DOHH2 (cell line): ENCODE measurements at regions not wholly inside any gene's neighbourhood (a gene's known extent, or its start where the extent isn't known, plus 50 kb on each side); places are given as distances from the start of the nearest gene placed in this dataset.

Experiments
- H3F3A ChIP-seq: fragments of 200-600 bp; sonication (generic), shearing (Covaris generic); 2 replicates; pipeline ENCODE4 v1.6.0; 2016; ENCODE audit warnings: antibody characterized with exemption, mild to moderate bottlenecking; ENCODE audit not compliant: control insufficient read depth, insufficient read depth
- H3K27ac ChIP-seq: fragments of 200-600 bp; sonication (generic); 2 replicates; pipeline ENCODE4 v1.5.1; 2014; ENCODE audit warnings: low read depth, mild to moderate bottlenecking, low read length, moderate library complexity
- H3K27me3 ChIP-seq: fragments of 200-600 bp; sonication (generic); 2 replicates; pipeline ENCODE4 v1.6.1; 2014; ENCODE audit warnings: mild to moderate bottlenecking, low read length, mixed read lengths; ENCODE audit not compliant: control insufficient read depth
- H3K36me3 ChIP-seq: fragments of 200-600 bp; sonication (generic); 2 replicates; pipeline ENCODE4 v1.6.1; 2014; ENCODE audit warnings: mild to moderate bottlenecking, low read length, moderate library complexity, mixed read lengths; ENCODE audit not compliant: control insufficient read depth
- H3K4me1 ChIP-seq: fragments of 200-600 bp; sonication (generic); 2 replicates; pipeline ENCODE4 v1.6.1; 2014; ENCODE audit warnings: mild to moderate bottlenecking, low read length, mixed read lengths; ENCODE audit not compliant: control insufficient read depth
- H3K4me2 ChIP-seq: fragments of 200-600 bp; sonication (generic); 2 replicates; pipeline ENCODE4 v1.6.0; 2014; ENCODE audit warnings: mild to moderate bottlenecking, low read length, moderate library complexity
- H3K4me3 ChIP-seq: fragments of 200-600 bp; sonication (generic); 2 replicates; pipeline ENCODE4 v1.5.1; 2014; ENCODE audit warnings: mild to moderate bottlenecking, low read length, mixed read lengths
- H3K79me2 ChIP-seq: fragments of 200-600 bp; sonication (generic); 2 replicates; pipeline ENCODE4 v1.6.1; 2014; ENCODE audit warnings: mild to moderate bottlenecking, low read length, mixed read lengths; ENCODE audit not compliant: control insufficient read depth
- H3K9me2 ChIP-seq: fragments of 200-600 bp; sonication (generic); replicated peaks from 2 replicates; pipeline ENCODE4 v1.6.1; 2014; ENCODE audit warnings: mild to moderate bottlenecking, low read length, mixed read lengths; ENCODE audit not compliant: control insufficient read depth
- H3K9me3 ChIP-seq: fragments of 200-600 bp; sonication (generic); 2 replicates; pipeline ENCODE4 v1.6.1; 2014; ENCODE audit warnings: antibody characterized with exemption, low read length, mixed read lengths; ENCODE audit not compliant: control insufficient read depth, insufficient read depth
- H4K20me1 ChIP-seq: fragments of 200-600 bp; sonication (generic); 2 replicates; pipeline ENCODE4 v1.6.0; 2014; ENCODE audit warnings: low read depth, mild to moderate bottlenecking, antibody characterized with exemption, low read length, moderate library complexity; ENCODE audit not compliant: control insufficient read depth, insufficient read depth
- CTCF ChIP-seq: fragments of 200-600 bp; sonication (generic); IDR thresholded peaks from one replicate; pipeline ENCODE4 v1.5.1; 2014; ENCODE audit warnings: antibody characterized with exemption, mild to moderate bottlenecking, low read depth, low read length; ENCODE audit not compliant: poor library complexity, severe bottlenecking
- EZH2phosphoT487 ChIP-seq: fragments of 200-600 bp; sonication (generic); IDR thresholded peaks from 2 replicates; pipeline ENCODE4 v1.6.1; 2017; ENCODE audit warnings: borderline replicate concordance, mild to moderate bottlenecking, antibody characterized with exemption, low read length, moderate library complexity, mixed read lengths

GRCh38 chr1:90616395-90616794 is 100.7 kb downstream of the BARHL2 start:
- no peak overlapping the region for H3K27ac ChIP-seq
- no peaks in the 10 kb centered on the region for H3K9me3 ChIP-seq
- H3K79me2 ChIP-seq: no peaks in the 10 kb centered on the region
- no peaks in the 10 kb centered on the region for H4K20me1 ChIP-seq
- H3K27me3 ChIP-seq: no peaks in the 10 kb centered on the region
- no peaks in the 10 kb centered on the region for H3K36me3 ChIP-seq
- TF ChIP-seq EZH2phosphoT487 (no peak), CTCF (peak; percentile 48)
- H3K9me2 ChIP-seq: no peaks in the 10 kb centered on the region
- H3K4me1 ChIP-seq: no peaks in the 10 kb centered on the region
- no peak overlapping the region for H3K4me3 ChIP-seq
- H3F3A ChIP-seq: no peaks in the 10 kb centered on the region
- no peak overlapping the region for H3K4me2 ChIP-seq

GRCh38 chr1:90614872-90615271 is 102.2 kb downstream of the BARHL2 start:
- Histone ChIP-seq H4K20me1 (no peaks in the 10 kb centered on the region), H3K27me3 (no peaks in the 10 kb centered on the region)

GRCh38 chr1:90613371-90613770 is 103.7 kb downstream of the BARHL2 start:
- no peak for TF ChIP-seq EZH2phosphoT487
- TF ChIP-seq CTCF: no peak
- H3K9me2 ChIP-seq: no peaks in the 10 kb centered on the region
- H3K4me3 ChIP-seq: no peak overlapping the region
- no peaks in the 10 kb centered on the region for H4K20me1 ChIP-seq
- no peaks in the 10 kb centered on the region for H3K4me1 ChIP-seq
- no peak overlapping the region for H3K4me2 ChIP-seq
- no peaks in the 10 kb centered on the region for H3K36me3 ChIP-seq
- no peaks in the 10 kb centered on the region for H3K79me2 ChIP-seq
- no peak overlapping the region for H3K27ac ChIP-seq
- H3F3A ChIP-seq: no peaks in the 10 kb centered on the region
- no peaks in the 10 kb centered on the region for H3K9me3 ChIP-seq
- no peaks in the 10 kb centered on the region for H3K27me3 ChIP-seq

More at GRCh38 chr1:90614872-90615271, 102.2 kb downstream of the BARHL2 start:
- no peak overlapping the region for H3K4me2 ChIP-seq
- H3K4me3 ChIP-seq: no peak overlapping the region
- no peaks in the 10 kb centered on the region for H3F3A ChIP-seq
- TF ChIP-seq CTCF: peak; percentile 32
- no peak for TF ChIP-seq EZH2phosphoT487
- H3K9me2 ChIP-seq: no peaks in the 10 kb centered on the region
- no peaks in the 10 kb centered on the region for H3K4me1 ChIP-seq
- no peaks in the 10 kb centered on the region for H3K36me3 ChIP-seq
- no peaks in the 10 kb centered on the region for H3K9me3 ChIP-seq
- H3K27ac ChIP-seq: no peak overlapping the region
- no peaks in the 10 kb centered on the region for H3K79me2 ChIP-seq

GRCh38 chr1:90612033-90612432 is 105.1 kb downstream of the BARHL2 start:
- Histone ChIP-seq H3K36me3 (no peaks in the 10 kb centered on the region), H4K20me1 (no peaks in the 10 kb centered on the region), H3K27me3 (no peaks in the 10 kb centered on the region), H3K79me2 (no peaks in the 10 kb centered on the region), H3K9me2 (no peaks in the 10 kb centered on the region), H3K4me1 (no peaks in the 10 kb centered on the region), H3K9me3 (no peaks in the 10 kb centered on the region), H3K4me3 (no peak overlapping the region), H3K27ac (no peak overlapping the region), H3F3A (no peaks in the 10 kb centered on the region), H3K4me2 (no peak overlapping the region)
- no peak for TF ChIP-seq CTCF
- TF ChIP-seq EZH2phosphoT487: no peak
